ENCODE measurements at regions not wholly inside any gene's neighbourhood (a gene's known extent, or its start where the extent isn't known, plus 50 kb on each side); places are given as distances from the start of the nearest gene placed in this dataset.

- Histone ChIP-seq H3K36me3 (replicated peaks; ENCODE audit: insufficient read depth, low read length) (no peaks in the 10 kb centered on the region), H3K4me1 (ENCODE audit: low read length) (peaks cover 7% of the 10 kb centered on the region; the same call in 1 of the 2 replicates), H3K9ac (ENCODE audit: low read length) (no peak overlapping the region), H3F3A (ENCODE audit: insufficient read depth, low read length) (no peaks in the 10 kb centered on the region), H3K27ac (ENCODE audit: low read length) (no peak overlapping the region), H4K20me1 (ENCODE audit: insufficient read depth, low read length) (no peaks in the 10 kb centered on the region), H3K79me2 (ENCODE audit: low read length) (no peaks in the 10 kb centered on the region), H3K27me3 (replicated peaks; ENCODE audit: insufficient read depth, low read length) (0 out of 2 replicates have a peak, but pooled peaks cover 5% of the 10 kb centered on the region), H2AFZ (ENCODE audit: low read length) (no peak overlapping the region), H3K9me3 (replicated peaks; ENCODE audit: insufficient read depth, low read length) (no peaks in the 10 kb centered on the region), H3K9me2 (replicated peaks; ENCODE audit: insufficient read depth, low read length) (no peaks in the 10 kb centered on the region), H3K4me2 (ENCODE audit: low read depth, low read length) (no peak overlapping the region), H3K4me3 (ENCODE audit: low read length) (no peak overlapping the region)
- DNase-seq, result no peak
- TF ChIP-seq CTCF (IDR thresholded peaks at IDR 0.05; ENCODE audit: low read length) (no peak), EZH2phosphoT487 (IDR thresholded peaks at IDR 0.05; ENCODE audit: low read length) (no peak), EZH2 (optimal IDR thresholded peaks at IDR 0.05; ENCODE audit: low read depth, low read length) (no peak)
These were observed 157.4 kb downstream of the OGFRL1 start for GRCh38 chr6:71446057-71446456.

GRCh38 chr6:71446470-71446869 is 157.9 kb downstream of the OGFRL1 start:
- no peak overlapping the region for H3K4me3 ChIP-seq (ENCODE audit: low read length)
- H3K9ac ChIP-seq (ENCODE audit: low read length), result no peak overlapping the region
- H2AFZ ChIP-seq (ENCODE audit: low read length), result no peak overlapping the region
- H3K9me2 ChIP-seq (replicated peaks; ENCODE audit: insufficient read depth, low read length), result no peaks in the 10 kb centered on the region
- H4K20me1 ChIP-seq (ENCODE audit: insufficient read depth, low read length), result no peaks in the 10 kb centered on the region
- H3K79me2 ChIP-seq (ENCODE audit: low read length), result no peaks in the 10 kb centered on the region
- no peaks in the 10 kb centered on the region for H3F3A ChIP-seq (ENCODE audit: insufficient read depth, low read length)
- H3K9me3 ChIP-seq (replicated peaks; ENCODE audit: insufficient read depth, low read length), result no peaks in the 10 kb centered on the region
- H3K27ac ChIP-seq (ENCODE audit: low read length), result no peak overlapping the region
- H3K4me2 ChIP-seq (ENCODE audit: low read depth, low read length), result no peak overlapping the region
- no peak for TF ChIP-seq EZH2phosphoT487 (IDR thresholded peaks at IDR 0.05; ENCODE audit: low read length)
- no peak for TF ChIP-seq EZH2 (optimal IDR thresholded peaks at IDR 0.05; ENCODE audit: low read depth, low read length)
- TF ChIP-seq CTCF (IDR thresholded peaks at IDR 0.05; ENCODE audit: low read length), result no peak
- H3K27me3 ChIP-seq (replicated peaks; ENCODE audit: insufficient read depth, low read length), result 0 out of 2 replicates have a peak, but pooled peaks cover 5% of the 10 kb centered on the region
- no peak for DNase-seq
- H3K4me1 ChIP-seq (ENCODE audit: low read length), result peaks cover 7% of the 10 kb centered on the region; the same call in 1 of the 2 replicates
- no peaks in the 10 kb centered on the region for H3K36me3 ChIP-seq (replicated peaks; ENCODE audit: insufficient read depth, low read length)

GRCh38 chr6:71452697-71453370 is 164.2 kb downstream of the OGFRL1 start:
- Histone ChIP-seq H3K27me3 (replicated peaks; ENCODE audit: insufficient read depth, low read length) (no peaks in the 10 kb centered on the region), H2AFZ (ENCODE audit: low read length) (no peak overlapping the region)

More at GRCh38 chr6:71452697-71453370, 164.2 kb downstream of the OGFRL1 start:
- H3F3A ChIP-seq (ENCODE audit: insufficient read depth, low read length), result no peaks in the 10 kb centered on the region
- no peaks in the 10 kb centered on the region for H3K36me3 ChIP-seq (replicated peaks; ENCODE audit: insufficient read depth, low read length)
- H3K79me2 ChIP-seq (ENCODE audit: low read length), result no peaks in the 10 kb centered on the region
- H3K9ac ChIP-seq (ENCODE audit: low read length), result no peak overlapping the region
- no peaks in the 10 kb centered on the region for H4K20me1 ChIP-seq (ENCODE audit: insufficient read depth, low read length)
- no peak for DNase-seq
- TF ChIP-seq EZH2phosphoT487 (IDR thresholded peaks at IDR 0.05; ENCODE audit: low read length), result no peak
- TF ChIP-seq EZH2 (optimal IDR thresholded peaks at IDR 0.05; ENCODE audit: low read depth, low read length), result no peak
- no peak for TF ChIP-seq CTCF (IDR thresholded peaks at IDR 0.05; ENCODE audit: low read length)
- H3K4me1 ChIP-seq (ENCODE audit: low read length), result no peaks in the 10 kb centered on the region
- no peaks in the 10 kb centered on the region for H3K9me3 ChIP-seq (replicated peaks; ENCODE audit: insufficient read depth, low read length)
- H3K9me2 ChIP-seq (replicated peaks; ENCODE audit: insufficient read depth, low read length), result no peaks in the 10 kb centered on the region
- no peak overlapping the region for H3K4me3 ChIP-seq (ENCODE audit: low read length)
- no peak overlapping the region for H3K27ac ChIP-seq (ENCODE audit: low read length)
- no peak overlapping the region for H3K4me2 ChIP-seq (ENCODE audit: low read depth, low read length)

All from MM.1S (cell line).